ENCODE measurements at regions not wholly inside any gene's neighbourhood (a gene's known extent, or its start where the extent isn't known, plus 50 kb on each side); places are given as distances from the start of the nearest gene placed in this dataset.

DNA sequence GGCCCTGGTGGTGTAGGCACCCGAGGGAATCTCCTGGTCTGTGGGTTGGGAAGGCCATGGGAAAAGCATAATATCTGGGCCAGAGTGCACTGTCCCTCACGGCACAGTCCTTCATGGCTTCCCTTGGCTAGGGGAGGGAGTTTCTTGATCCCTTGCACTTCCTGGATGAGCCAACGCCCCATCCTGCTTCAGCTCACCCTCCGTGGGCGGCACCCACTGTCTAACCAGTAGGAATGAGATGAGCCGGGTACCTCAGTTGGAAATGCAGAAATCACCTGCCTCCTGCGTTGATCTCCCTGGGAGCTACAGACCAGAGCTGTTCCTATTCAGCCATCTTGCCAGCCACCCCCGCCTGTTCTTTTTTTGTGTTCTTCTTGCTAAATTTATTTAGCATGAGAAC, 134.4 kb downstream of the LEPR start:
- Histone ChIP-seq H3K4me1 (ENCODE audit: insufficient read depth, low read length, poor library complexity, severe bottlenecking) (no peaks in the 10 kb centered on the region), H3K27me3 (replicated peaks; ENCODE audit: insufficient read depth, low read depth, low read length, poor library complexity) (no peaks in the 10 kb centered on the region), H3K4me3 (ENCODE audit: low read depth, low read length, poor library complexity, severe bottlenecking) (no peak overlapping the region), H3K36me3 (ENCODE audit: insufficient read depth, low read length, poor library complexity, severe bottlenecking) (no peaks in the 10 kb centered on the region), H3K27ac (ENCODE audit: low read depth, low read length, poor library complexity, severe bottlenecking) (no peak overlapping the region), H3K9me3 (ENCODE audit: low read depth, low read length, poor library complexity, severe bottlenecking) (no peaks in the 10 kb centered on the region)
- CTCF ChIA-PET: no interaction called here
- BruUV-seq (replicated peaks): no TSS peak
- POLR2A ChIA-PET (ENCODE audit: low non-redundant PET): no interaction called here
- intact Hi-C loops (cut with micrococcal nuclease; ENCODE audit: unreplicated experiment): no loop called here
- TF ChIP-seq, protein P1, sequence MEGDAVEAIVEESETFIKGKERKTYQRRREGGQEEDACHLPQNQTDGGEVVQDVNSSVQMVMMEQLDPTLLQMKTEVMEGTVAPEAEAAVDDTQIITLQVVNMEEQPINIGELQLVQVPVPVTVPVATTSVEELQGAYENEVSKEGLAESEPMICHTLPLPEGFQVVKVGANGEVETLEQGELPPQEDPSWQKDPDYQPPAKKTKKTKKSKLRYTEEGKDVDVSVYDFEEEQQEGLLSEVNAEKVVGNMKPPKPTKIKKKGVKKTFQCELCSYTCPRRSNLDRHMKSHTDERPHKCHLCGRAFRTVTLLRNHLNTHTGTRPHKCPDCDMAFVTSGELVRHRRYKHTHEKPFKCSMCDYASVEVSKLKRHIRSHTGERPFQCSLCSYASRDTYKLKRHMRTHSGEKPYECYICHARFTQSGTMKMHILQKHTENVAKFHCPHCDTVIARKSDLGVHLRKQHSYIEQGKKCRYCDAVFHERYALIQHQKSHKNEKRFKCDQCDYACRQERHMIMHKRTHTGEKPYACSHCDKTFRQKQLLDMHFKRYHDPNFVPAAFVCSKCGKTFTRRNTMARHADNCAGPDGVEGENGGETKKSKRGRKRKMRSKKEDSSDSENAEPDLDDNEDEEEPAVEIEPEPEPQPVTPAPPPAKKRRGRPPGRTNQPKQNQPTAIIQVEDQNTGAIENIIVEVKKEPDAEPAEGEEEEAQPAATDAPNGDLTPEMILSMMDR (conservative IDR thresholded peaks at IDR 0.05; ENCODE audit: low read depth, low read length): no peak
- TF ChIP-seq EZH2 (IDR thresholded peaks at IDR 0.05; ENCODE audit: borderline replicate concordance, low read depth, low read length, poor library complexity, severe bottlenecking): no peak
- no peak for DNase-seq (ENCODE audit: low spot score)

DNA sequence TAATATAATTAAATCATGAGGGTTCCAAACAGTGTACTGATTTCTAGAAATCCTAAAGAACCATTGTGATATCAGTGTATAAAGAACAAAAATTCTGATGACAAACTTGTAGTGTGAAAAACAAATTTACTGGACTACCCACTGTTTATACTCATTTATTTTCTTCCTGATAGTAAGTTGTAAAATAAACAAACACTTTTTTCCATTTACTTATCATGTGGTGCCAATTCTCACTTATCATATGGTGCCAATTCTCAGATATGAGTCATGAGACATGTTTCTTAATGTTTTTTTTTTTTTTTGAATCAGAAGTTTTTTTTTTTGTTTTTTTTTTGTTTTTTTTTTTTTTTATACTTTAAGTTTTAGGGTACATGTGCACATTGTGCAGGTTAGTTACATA, 137.7 kb downstream of the LEPR start:
- Histone ChIP-seq H3K27ac (ENCODE audit: low read depth, low read length, poor library complexity, severe bottlenecking) (no peak overlapping the region), H3K36me3 (ENCODE audit: insufficient read depth, low read length, poor library complexity, severe bottlenecking) (no peaks in the 10 kb centered on the region), H3K4me1 (ENCODE audit: insufficient read depth, low read length, poor library complexity, severe bottlenecking) (no peaks in the 10 kb centered on the region), H3K27me3 (replicated peaks; ENCODE audit: insufficient read depth, low read depth, low read length, poor library complexity) (no peaks in the 10 kb centered on the region), H3K9me3 (ENCODE audit: low read depth, low read length, poor library complexity, severe bottlenecking) (no peaks in the 10 kb centered on the region), H3K4me3 (ENCODE audit: low read depth, low read length, poor library complexity, severe bottlenecking) (no peak overlapping the region)
- no peak for DNase-seq (ENCODE audit: low spot score)
- intact Hi-C loops (cut with micrococcal nuclease; ENCODE audit: unreplicated experiment): no loop called here
- POLR2A ChIA-PET (ENCODE audit: low non-redundant PET): no interaction called here
- CTCF ChIA-PET: no interaction called here
- TF ChIP-seq, protein P1 (conservative IDR thresholded peaks at IDR 0.05; ENCODE audit: low read depth, low read length): no peak
- TF ChIP-seq EZH2 (IDR thresholded peaks at IDR 0.05; ENCODE audit: borderline replicate concordance, low read depth, low read length, poor library complexity, severe bottlenecking): no peak
- BruUV-seq (replicated peaks): no TSS peak

DNA sequence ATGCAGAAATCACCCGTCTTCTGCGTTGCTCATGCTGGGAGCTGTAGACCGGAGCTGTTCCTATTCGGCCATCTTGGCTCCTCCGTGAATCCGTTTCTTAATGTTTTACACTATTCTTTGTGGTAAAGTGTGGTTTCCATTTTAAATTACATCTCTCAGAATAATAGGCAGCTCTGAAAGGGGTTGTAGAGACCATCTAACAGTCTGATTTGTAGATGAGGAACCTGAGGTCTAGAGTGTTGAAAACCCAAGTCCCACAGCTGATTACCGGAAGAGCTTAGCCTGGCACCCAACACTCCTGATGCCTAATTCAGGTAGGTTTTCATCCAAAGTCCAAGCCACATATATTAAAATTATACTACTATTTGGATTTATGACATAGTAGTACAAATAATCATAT, 144.0 kb downstream of the LEPR start:
- ChIA-PET CTCF (no interaction called here), POLR2A (ENCODE audit: low non-redundant PET) (no interaction called here)
- no TSS peak for BruUV-seq (replicated peaks)
- Histone ChIP-seq H3K36me3 (ENCODE audit: insufficient read depth, low read length, poor library complexity, severe bottlenecking) (no peaks in the 10 kb centered on the region), H3K4me3 (ENCODE audit: low read depth, low read length, poor library complexity, severe bottlenecking) (no peak overlapping the region), H3K9me3 (ENCODE audit: low read depth, low read length, poor library complexity, severe bottlenecking) (no peaks in the 10 kb centered on the region), H3K27me3 (replicated peaks; ENCODE audit: insufficient read depth, low read depth, low read length, poor library complexity) (no peaks in the 10 kb centered on the region), H3K27ac (ENCODE audit: low read depth, low read length, poor library complexity, severe bottlenecking) (no peak overlapping the region), H3K4me1 (ENCODE audit: insufficient read depth, low read length, poor library complexity, severe bottlenecking) (no peaks in the 10 kb centered on the region)
- intact Hi-C loops (cut with micrococcal nuclease; ENCODE audit: unreplicated experiment): no loop called here
- no peak for TF ChIP-seq EZH2 (IDR thresholded peaks at IDR 0.05; ENCODE audit: borderline replicate concordance, low read depth, low read length, poor library complexity, severe bottlenecking)
- TF ChIP-seq, protein P1 (conservative IDR thresholded peaks at IDR 0.05; ENCODE audit: low read depth, low read length): no peak
- no peak for DNase-seq (ENCODE audit: low spot score)

Measured in A673 (cell line).